GM19239 (cell line): ENCODE measurements at regions not wholly inside any gene's neighbourhood (a gene's known extent, or its start where the extent isn't known, plus 50 kb on each side); places are given as distances from the start of the nearest gene placed in this dataset.
"Not testable (repeated sequence)": the region's sequence is repeated elsewhere in the genome, so short reads cannot be mapped to it uniquely, and the experiment has no call there.

Experiments used
- DNase-seq: peaks from one replicate; pipeline ENCODE4 v3.0.0; 2011; ENCODE audit warnings: low spot score; ENCODE audit not compliant: insufficient read length
- FAIRE-seq: peaks from 2 replicates; lab custom pipeline; 2011; peaks lifted over from hg19 to GRCh38; lab: Jason Lieb, UNC

GRCh38 chr17:13107676-13108235 lies 89.9 kb upstream of the ELAC2 start:
- DNase-seq (no peak), FAIRE-seq (no peak)

GRCh38 chr17:13106171-13106570 lies 88.3 kb upstream of the ELAC2 start:
- FAIRE-seq (no peak), DNase-seq (no peak)

GRCh38 chr17:13104576-13104975 lies 86.7 kb upstream of the ELAC2 start:
- DNase-seq (no peak), FAIRE-seq (no peak)

DNA sequence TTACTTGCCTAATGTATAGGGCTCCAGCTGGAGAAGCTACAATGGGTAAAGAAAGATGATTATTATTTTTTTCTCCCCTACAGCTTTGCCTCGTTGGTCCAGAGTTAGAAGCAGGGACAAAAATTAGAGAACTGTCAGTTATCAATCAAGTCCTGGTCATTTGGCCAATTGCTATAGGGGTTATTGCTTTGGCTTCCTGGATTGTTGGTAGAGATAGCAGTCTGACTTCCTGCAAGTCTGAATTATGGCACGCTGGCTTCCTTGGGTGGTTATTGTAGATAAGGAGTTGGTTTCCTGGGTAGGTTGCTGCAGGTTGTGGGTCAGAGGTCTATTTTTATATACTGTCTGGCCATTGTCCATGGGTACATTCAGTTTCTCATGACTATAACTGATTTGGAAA lies 84.7 kb upstream of the ELAC2 start:
- no peak for DNase-seq
- FAIRE-seq: no peak

GRCh38 chr17:13099926-13100325 lies 82.1 kb upstream of the ELAC2 start:
- FAIRE-seq (no peak), DNase-seq (no peak)

GRCh38 chr17:13099089-13099735 lies 81.4 kb upstream of the ELAC2 start:
- FAIRE-seq (no peak), DNase-seq (no peak)

DNA sequence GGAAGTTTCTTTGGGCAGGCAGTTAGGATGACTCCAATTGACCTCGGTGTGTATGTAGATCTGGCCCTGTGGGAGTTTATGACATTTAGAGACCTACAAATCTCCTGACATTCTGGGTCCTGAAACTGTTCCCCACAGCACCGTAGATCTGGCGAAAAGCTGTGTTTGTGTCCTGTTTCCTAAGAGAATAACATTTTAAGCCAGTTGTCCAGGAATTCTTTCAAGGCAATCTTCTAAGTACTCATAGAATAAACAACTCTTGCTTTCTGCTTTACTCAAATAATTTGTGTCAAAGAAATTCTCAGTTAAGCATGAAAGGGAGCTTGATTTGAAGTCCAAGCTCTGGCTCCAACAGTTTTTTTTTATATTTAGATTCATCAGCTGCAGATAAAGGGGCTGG lies 78.5 kb upstream of the ELAC2 start:
- no peak for FAIRE-seq
- DNase-seq: no peak

DNA sequence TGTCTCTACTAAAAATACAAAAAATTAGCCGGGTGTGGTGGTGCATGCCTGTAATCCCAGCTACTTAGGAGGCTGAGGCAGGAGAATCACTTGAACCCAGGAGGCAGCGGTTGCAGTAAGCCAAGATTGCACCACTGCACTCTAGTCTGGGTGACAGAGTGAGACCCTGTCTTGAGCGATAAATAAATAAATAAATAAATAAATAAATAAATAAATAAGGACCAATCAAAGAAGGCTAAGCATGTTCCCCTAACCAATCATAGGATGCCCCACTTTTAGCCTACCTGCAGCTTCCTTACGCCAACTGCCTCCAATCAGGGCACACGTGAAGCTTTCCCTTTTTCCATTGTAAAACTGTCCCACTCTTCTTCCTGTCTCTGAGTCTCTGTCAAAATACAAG lies 74.2 kb upstream of the ELAC2 start:
- FAIRE-seq, DNase-seq: not testable (repeated sequence)

DNA sequence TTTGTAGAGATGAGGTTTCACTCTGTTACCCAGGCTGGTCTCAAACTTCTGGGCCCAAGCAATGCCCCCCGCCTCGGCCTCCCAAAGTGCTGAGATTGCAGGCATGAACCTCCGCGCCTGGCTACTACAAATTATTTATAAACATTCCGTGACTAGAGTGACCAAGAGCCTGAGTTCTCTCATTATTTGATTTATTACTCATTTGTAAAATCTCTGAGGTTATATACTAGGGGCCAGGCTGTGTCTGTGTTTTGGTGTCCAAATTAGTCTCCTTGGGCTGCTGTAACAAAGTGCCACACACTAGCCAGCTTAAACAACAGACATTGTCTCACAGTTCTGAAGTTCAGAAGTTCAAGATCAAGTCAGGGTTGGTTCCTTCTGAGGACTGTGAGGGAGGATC lies 70.8 kb upstream of the ELAC2 start:
- DNase-seq (no peak), FAIRE-seq (no peak)

- DNase-seq (no peak), FAIRE-seq (no peak)
Measured at GRCh38 chr17:13087802-13088201, 70.0 kb upstream of the ELAC2 start.

GRCh38 chr17:13086142-13086769 lies 68.4 kb upstream of the ELAC2 start:
- DNase-seq (no peak), FAIRE-seq (no peak)

GRCh38 chr17:13085578-13085977 lies 67.8 kb upstream of the ELAC2 start:
- DNase-seq (no peak), FAIRE-seq (no peak)

- FAIRE-seq: no peak
- DNase-seq: no peak
Measured at GRCh38 chr17:13084420-13084819, 66.6 kb upstream of the ELAC2 start.

DNA sequence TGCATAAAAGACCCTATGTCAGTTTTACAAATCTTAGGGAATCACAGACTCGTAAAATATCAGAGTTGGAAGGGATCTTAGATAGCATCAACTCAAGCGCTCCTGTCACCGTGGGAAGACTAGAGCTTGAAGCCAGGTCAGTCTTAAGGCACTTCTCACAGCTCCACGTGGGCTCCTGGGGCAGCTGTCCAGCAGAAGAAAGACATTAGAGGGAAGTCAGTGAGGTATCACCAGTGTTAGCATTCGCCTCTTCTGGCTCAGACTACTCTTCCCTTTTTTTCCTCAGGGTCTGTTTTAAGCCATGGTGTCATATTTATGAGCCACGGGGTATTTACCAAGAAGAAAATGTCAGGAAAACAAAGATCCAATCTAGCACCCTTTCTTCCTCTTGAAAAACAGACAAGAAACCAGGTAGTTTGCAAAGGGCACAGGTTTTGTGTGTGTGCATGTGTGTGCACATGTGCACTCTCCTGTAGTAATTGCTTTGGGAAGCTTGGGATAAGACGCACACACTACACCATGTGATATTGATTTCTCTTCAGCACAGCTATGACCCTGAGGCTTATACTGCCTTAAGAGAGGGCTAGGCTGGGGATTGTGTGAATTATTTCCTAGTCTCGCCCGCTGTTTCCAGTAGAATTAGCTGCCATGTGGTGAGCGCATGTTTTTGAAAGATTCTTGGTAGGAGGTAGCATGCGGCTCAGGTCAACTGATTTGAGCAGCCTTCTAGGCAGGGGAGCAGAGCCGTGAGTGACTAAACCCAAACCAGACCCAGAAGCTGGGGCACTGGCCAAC lies 61.0 kb upstream of the ELAC2 start:
- DNase-seq: no peak
- no peak for FAIRE-seq

DNA sequence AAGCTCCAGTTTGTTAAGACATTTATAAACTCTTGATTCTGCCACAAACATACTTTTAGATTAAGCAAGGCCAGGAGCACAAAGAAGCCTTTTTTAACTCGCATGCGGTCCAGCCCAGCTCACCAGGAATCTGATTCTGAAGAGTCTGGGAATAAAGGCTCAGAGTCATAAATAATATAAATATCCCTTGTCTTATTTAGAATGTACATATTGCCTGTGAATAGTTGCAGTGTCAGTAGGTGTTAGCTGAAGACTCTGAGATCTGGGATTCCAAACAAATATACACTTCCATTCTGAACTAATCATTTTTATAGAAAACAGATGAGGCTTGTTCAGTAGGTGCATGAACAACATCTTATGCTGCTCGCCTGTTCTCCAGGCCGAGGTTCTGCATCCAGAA lies 59.1 kb upstream of the ELAC2 start:
- FAIRE-seq (no peak), DNase-seq (no peak)

- no peak for FAIRE-seq
- no peak for DNase-seq
Measured at GRCh38 chr17:13074026-13074425, 56.2 kb upstream of the ELAC2 start.

- DNase-seq: no peak
- FAIRE-seq: no peak
Measured at GRCh38 chr17:13073018-13073417, 55.2 kb upstream of the ELAC2 start.

DNA sequence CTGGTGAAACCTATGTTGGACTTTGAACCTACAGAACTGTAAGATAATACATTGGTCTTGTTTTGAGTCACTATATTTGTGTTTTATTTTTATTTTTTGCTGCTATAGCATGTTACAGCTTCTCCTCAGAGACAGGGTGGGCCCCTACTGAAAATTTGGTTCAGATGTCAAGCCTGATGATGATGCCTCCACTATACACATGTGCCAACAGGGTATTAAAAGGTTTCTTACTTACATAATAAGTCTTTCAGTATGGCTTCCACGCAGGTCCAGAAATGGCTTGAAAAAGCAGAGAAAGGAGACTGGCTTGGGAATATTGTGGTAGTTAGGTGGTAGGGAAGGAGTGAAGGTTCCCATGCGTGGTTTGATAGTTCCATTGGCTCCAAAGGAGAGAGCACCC lies 52.9 kb upstream of the ELAC2 start:
- FAIRE-seq: no peak
- no peak for DNase-seq

DNA sequence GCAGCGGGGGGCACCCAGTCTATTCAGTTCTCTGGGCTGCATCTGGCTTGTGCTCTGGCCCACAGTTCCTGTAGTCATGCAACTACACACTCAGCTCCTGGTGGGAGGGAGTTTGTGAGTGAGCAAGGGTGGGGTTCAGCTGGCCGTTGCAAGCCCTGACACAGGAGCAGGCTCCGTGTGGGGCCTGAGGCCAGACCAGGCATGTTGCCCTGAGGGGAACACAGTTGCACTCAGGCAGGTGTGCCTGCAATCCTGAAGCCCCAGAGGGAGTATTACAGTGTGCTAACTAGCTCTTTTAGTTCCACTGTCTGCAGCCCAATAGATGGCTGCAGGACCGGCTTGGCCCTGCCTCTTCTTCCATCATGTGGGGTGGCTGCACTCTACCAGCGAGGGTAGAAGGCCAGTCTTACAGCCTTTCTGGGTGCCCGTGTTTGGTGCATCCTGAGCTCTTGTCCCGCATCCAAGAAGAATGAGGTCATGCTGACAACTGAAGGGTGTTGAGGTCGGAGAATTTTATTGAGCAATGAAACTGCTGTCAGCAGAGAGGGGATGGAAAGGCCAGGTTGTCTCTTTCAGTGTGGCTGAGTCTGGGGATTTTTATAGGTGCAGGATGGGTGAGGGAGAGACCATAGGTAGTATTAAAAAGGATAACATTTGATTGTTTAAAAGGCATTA lies 49.9 kb upstream of the ELAC2 start:
- DNase-seq (no peak), FAIRE-seq (no peak)
